NT2/D1 (cell line): ENCODE measurements at regions not wholly inside any gene's neighbourhood (a gene's known extent, or its start where the extent isn't known, plus 50 kb on each side); places are given as distances from the start of the nearest gene placed in this dataset.

ENCODE experiments used
- YY1 ChIP-seq: IDR thresholded peaks from 2 replicates; pipeline ENCODE4 v1.6.1; 2011; ENCODE audit not compliant: insufficient read length, insufficient read depth
- ZNF274 ChIP-seq: IDR thresholded peaks from 2 replicates; pipeline ENCODE4 v1.6.1; 2011; ENCODE audit warnings: mild to moderate bottlenecking, low read depth, low read length

DNA sequence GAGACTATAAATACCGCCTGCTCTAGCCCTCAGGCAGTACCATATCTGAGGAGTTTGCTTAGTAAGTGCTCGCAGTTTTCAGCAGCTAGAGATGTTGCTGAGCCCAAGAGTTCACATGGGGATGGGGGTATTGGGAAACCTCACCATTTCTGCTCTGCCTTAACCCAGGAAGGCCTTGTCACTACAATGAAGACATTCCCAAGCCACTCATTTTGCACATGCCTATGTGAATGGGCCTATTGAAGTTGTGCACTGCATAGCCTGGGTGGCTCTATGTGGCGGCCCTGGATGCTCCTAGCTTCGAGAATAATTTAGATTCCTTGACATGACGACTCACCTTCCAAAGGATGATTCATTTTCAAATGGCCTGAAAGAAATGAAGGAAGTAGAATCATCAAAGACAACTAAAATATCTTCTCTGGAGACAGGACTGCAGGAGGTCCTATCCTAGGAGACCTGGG is 163.4 kb downstream of the ADAMTS15 start:
- no peak for TF ChIP-seq ZNF274
- no peak for TF ChIP-seq YY1
